ENCODE measurements at regions not wholly inside any gene's neighbourhood (a gene's known extent, or its start where the extent isn't known, plus 50 kb on each side); places are given as distances from the start of the nearest gene placed in this dataset.

DNA sequence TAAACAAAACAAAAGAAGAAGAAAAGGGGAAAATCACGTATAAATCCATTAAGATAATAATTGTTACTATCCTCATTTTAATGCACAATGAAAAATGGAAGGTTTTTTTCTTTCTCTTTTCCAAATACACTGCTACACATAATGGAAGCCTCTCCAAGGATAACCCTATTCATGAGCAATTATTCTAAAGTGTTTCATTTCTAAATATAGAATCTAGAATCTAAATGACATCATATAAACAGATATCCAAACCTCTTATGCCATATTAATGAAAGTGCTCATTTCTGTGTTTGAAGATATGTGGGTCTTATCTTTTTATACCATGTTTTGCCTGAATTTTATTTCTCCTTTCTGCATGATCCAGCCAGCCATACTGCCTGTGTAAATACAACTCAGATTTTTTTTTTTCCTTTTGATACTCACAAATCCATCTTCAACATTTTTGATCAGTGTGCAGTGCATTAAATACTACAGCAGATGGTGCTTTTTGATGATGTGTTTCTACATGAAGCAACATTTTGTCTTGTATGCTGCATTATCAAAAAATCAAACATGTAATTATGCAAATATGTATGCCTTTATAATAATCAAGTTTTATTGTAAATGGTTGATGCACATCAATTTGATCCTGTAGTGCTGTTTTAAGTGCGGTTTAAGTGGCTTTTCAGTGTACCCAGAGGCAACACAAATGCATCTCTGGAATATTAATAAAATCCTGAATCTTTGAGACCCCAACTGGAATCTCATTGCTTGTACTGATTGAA lies 625.6 kb upstream of the PTBP2 start:
- DNase-seq (ENCODE audit: low spot score) = no peak
- no peak for TF ChIP-seq CTCF (IDR thresholded peaks at IDR 0.05; ENCODE audit: extremely low read depth, missing control alignments)

DNA sequence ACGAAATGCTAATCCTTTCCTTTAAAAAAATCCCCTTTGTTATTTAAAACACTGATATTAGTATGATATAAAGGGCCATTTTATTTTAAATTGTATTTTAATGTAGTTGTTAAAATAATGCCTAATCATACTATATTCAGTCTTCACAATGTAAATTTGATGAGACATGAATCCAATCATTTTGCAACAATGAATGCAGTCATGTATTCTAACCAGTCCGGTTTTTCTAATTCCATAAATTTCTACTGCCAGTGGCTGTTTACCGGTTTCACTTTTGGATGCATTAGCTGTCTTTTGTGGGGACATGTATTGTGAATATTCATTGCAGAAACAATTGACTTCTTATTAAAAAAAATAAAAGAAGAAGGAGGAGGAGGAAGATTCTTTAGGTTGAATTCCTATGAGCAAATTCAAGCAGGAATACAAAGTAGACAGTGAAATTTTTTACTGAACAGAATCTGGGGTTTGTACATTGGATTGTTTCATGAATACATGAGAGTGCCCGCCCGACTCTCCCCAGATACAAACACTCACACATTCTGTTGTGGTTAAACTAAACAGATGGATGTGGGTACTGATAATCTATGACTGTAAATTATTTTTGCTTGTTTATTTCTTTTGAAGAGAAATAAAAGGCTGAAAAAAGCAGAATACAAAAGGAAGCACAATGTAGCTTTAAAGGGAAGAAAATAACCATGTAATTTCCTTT lies 624.8 kb upstream of the PTBP2 start:
- no peak for TF ChIP-seq CTCF (IDR thresholded peaks at IDR 0.05; ENCODE audit: extremely low read depth, missing control alignments)
- DNase-seq (ENCODE audit: low spot score) = no peak

DNA sequence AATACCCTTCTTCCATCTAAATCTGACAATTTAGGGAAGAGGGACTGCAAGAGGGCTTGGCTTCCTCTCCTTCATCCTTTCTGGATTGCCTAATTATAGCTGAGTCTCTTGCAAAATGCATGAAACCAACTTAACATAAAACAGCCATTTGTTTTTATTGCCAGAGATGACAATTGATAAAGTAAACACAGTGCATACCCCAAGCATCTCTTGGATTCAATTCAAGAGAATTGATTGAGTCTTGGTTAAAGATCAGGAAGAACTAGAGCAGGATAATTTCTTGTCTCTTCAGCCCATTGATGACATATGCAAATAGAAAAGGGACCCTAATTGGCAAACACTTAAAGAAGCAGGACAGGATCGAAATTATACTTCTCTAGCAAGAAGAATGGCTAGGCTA lies 617.1 kb upstream of the PTBP2 start:
- no peak for DNase-seq (ENCODE audit: low spot score)
- no peak for TF ChIP-seq CTCF (IDR thresholded peaks at IDR 0.05; ENCODE audit: extremely low read depth, missing control alignments)

DNA sequence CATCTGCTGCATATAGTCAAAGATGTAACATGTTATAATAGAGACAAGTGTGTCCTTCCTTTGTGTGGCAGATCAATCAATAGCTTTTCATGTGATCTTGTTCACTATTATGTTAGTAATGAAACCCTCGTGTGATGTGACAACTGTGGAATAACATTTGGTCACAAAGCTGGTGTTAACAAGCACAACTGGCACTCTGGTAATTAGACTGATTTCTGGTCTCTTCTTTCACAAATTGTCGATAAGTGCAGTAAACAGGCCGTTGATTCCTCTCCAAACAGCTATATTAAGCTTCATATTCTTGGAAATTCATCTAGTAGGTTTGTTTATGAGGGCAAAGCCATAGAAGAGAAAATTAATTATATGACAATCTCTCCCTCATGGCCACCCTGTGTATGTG lies 616.7 kb upstream of the PTBP2 start:
- DNase-seq (ENCODE audit: low spot score) = no peak
- TF ChIP-seq CTCF (IDR thresholded peaks at IDR 0.05; ENCODE audit: extremely low read depth, missing control alignments) = no peak

DNA sequence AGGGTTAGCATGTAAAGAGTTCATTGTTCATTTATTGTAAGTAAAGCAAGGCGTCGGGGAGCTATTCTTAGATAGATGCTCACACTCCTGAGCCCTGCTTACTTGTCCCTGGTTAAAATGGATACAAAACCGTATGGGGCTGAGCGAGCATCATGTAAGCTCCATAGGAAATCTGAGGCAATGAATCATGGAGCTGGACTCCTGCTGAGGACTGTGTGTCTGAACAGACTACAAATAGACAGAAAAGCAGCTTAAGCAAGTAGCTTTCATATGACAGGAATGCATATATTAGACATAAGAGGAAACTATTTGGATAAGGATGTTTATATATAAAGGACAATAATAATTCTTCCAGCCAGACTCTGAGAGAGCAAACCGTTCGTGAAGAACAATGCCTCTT lies 604.9 kb upstream of the PTBP2 start:
- no peak for DNase-seq (ENCODE audit: low spot score)
- no peak for TF ChIP-seq CTCF (IDR thresholded peaks at IDR 0.05; ENCODE audit: extremely low read depth, missing control alignments)

- DNase-seq (ENCODE audit: low spot score) = no peak
- TF ChIP-seq CTCF (IDR thresholded peaks at IDR 0.05; ENCODE audit: extremely low read depth, missing control alignments) = no peak
Observed at GRCh38 chr1:96130432-96130831, 591.2 kb upstream of the PTBP2 start.

- no peak for DNase-seq (ENCODE audit: low spot score)
- TF ChIP-seq CTCF (IDR thresholded peaks at IDR 0.05; ENCODE audit: extremely low read depth, missing control alignments) = no peak
Observed at GRCh38 chr1:96144636-96145035, 576.9 kb upstream of the PTBP2 start.

Data from GM20000 (cell line).